Erythroblast (primary cell): ENCODE measurements at regions not wholly inside any gene's neighbourhood (a gene's known extent, or its start where the extent isn't known, plus 50 kb on each side); places are given as distances from the start of the nearest gene placed in this dataset.
"Not testable (repeated sequence)": the region's sequence is repeated elsewhere in the genome, so short reads cannot be mapped to it uniquely, and the experiment has no call there.

Experiments used
- DNase-seq, 2 experiments: peaks; one replicate each; lab custom pipeline; 2025; lab: John Stamatoyannopoulos, UW
- GATA1 ChIP-seq: IDR thresholded peaks from 2 replicates; pipeline ENCODE4 v1.6.1; 2011; ENCODE audit warnings: low read depth, mild to moderate bottlenecking, control low read depth, low read length, moderate library complexity
- POLR2A ChIP-seq: IDR thresholded peaks from 2 replicates; pipeline ENCODE4 v1.6.1; 2011; ENCODE audit warnings: mild to moderate bottlenecking, low read length

- no peak for DNase-seq
- TF ChIP-seq POLR2A (no peak), GATA1 (no peak)
Observed at GRCh38 chr2:196520605-196521004, 118.9 kb upstream of the CCDC150 start.

- DNase-seq = not testable (repeated sequence)
Observed at GRCh38 chr2:196526981-196527725, 112.4 kb upstream of the CCDC150 start.

- no peak for TF ChIP-seq POLR2A
- no peak for TF ChIP-seq GATA1
Observed at GRCh38 chr2:196528486-196529223, 110.9 kb upstream of the CCDC150 start.

GRCh38 chr2:196530910-196531309 is 108.6 kb upstream of the CCDC150 start:
- TF ChIP-seq GATA1 (no peak), POLR2A (no peak)
- DNase-seq = no peak

More at GRCh38 chr2:196528486-196529223, 110.9 kb upstream of the CCDC150 start:
- DNase-seq = no peak

- no peak for TF ChIP-seq GATA1
- TF ChIP-seq POLR2A = no peak
- no peak for DNase-seq
Observed at GRCh38 chr2:196533772-196534397, 105.6 kb upstream of the CCDC150 start.

GRCh38 chr2:196534495-196534894 is 105.0 kb upstream of the CCDC150 start:
- no peak for DNase-seq
- TF ChIP-seq POLR2A (no peak), GATA1 (no peak)

- no peak for DNase-seq
- TF ChIP-seq GATA1 (no peak), POLR2A (no peak)
Observed at GRCh38 chr2:196535061-196535460, 104.5 kb upstream of the CCDC150 start.

GRCh38 chr2:196535742-196536141 is 103.8 kb upstream of the CCDC150 start:
- no peak for DNase-seq
- no peak for TF ChIP-seq GATA1
- no peak for TF ChIP-seq POLR2A

GRCh38 chr2:196537311-196537710 is 102.2 kb upstream of the CCDC150 start:
- no peak for DNase-seq
- TF ChIP-seq POLR2A = no peak
- no peak for TF ChIP-seq GATA1

- DNase-seq = no peak
- no peak for TF ChIP-seq POLR2A
- no peak for TF ChIP-seq GATA1
Observed at GRCh38 chr2:196538189-196538588, 101.3 kb upstream of the CCDC150 start.

GRCh38 chr2:196538646-196539045 is 100.9 kb upstream of the CCDC150 start:
- no peak for DNase-seq
- TF ChIP-seq POLR2A = no peak
- TF ChIP-seq GATA1 = no peak

- no peak for DNase-seq
- no peak for TF ChIP-seq POLR2A
- TF ChIP-seq GATA1 = no peak
Observed at GRCh38 chr2:196544906-196545433, 94.5 kb upstream of the CCDC150 start.

- TF ChIP-seq GATA1 = no peak
- no peak for TF ChIP-seq POLR2A
- DNase-seq = no peak
Observed at GRCh38 chr2:196546151-196546919, 93.2 kb upstream of the CCDC150 start.
